ENCODE measurements at regions not wholly inside any gene's neighbourhood (a gene's known extent, or its start where the extent isn't known, plus 50 kb on each side); places are given as distances from the start of the nearest gene placed in this dataset.
A peak's percentile ranks its signal among the peaks of the same experiment; 100 is the strongest.

DNA sequence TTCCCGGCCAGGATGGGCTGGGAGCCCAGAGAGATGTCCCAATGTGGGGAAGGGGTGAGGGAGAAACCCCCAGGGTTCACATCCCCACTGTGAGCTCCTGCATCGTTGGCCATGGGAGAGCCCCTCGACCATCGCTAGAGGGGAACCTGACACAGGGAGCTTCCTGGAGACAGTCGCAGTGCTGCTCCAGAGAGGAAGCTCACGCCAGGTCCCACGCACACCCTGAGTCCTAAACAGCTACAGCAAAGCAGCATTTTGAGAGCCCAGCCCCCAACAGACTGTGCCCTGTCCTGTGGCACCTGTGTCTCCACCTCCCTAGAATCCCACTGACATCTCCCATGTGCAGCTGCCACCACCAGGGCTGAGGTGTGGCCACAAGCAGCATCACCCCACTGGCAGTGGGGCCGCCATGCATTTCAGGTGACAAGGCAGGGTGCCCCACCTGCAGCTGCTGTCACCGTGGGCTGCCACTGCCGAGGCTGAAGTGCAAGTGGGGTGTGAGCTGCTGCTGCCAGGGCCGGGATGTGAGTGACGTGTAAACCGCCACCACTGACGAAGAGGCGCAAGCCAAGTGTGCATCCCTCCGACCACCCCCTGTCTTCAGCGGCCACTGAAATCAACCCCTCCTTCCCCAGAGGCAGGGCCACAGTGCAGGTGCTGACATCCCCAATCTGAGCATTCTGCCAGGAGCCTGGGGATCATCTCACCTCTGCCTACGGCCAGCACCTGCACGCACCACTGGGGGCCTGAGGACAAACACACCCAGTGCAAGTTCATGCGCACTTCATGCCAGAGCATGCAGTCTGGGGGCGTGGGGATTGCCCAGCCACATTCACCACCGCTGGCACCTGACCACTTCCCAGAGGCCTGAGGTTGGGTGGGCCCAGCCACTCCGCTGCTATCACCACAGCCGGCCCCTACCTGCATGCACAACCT, 467.7 kb upstream of the SALL3 start:
- no peak overlapping the region for H3K4me3 ChIP-seq (ENCODE audit: low read length)
- intact Hi-C loops (cut with micrococcal nuclease) = no loop called here
- ChIA-PET POLR2A (no interaction called here), CTCF (no interaction called here)
- no peaks in the 10 kb centered on the region for H3K4me1 Mint-ChIP-seq
- peak; percentile 22 for ATAC-seq
- no peak overlapping the region for H3K4me3 Mint-ChIP-seq
- no peaks in the 10 kb centered on the region for H3K36me3 Mint-ChIP-seq
- no peak overlapping the region for H3K27ac Mint-ChIP-seq
- H3K27me3 Mint-ChIP-seq = peaks cover 0 to 6% (median 0%) of the 10 kb centered on the region in 5 donors
- peaks cover 0 to 9% (median 0%) of the 10 kb centered on the region in 11 donors for H3K9me3 Mint-ChIP-seq
- DNase-seq = no peak
- no peaks in the 10 kb centered on the region for H3K36me3 ChIP-seq (ENCODE audit: control insufficient read depth in 2 of 3, insufficient read depth in 3 of 3, low read length in 3 of 3)
- H3K27me3 ChIP-seq (ENCODE audit: control insufficient read depth in 2 of 2, insufficient read depth in 2 of 2, low read length in 2 of 2) = no peaks in the 10 kb centered on the region
- H3K27ac ChIP-seq (ENCODE audit: low read depth, low read length) = no peak overlapping the region
- H3K4me1 ChIP-seq (ENCODE audit: control insufficient read depth in 2 of 2, insufficient read depth in 2 of 2, low read length in 2 of 2) = no peaks in the 10 kb centered on the region
- no peaks in the 10 kb centered on the region for H3K9me3 ChIP-seq (ENCODE audit: control insufficient read depth in 2 of 3, low read length in 3 of 3)

DNA sequence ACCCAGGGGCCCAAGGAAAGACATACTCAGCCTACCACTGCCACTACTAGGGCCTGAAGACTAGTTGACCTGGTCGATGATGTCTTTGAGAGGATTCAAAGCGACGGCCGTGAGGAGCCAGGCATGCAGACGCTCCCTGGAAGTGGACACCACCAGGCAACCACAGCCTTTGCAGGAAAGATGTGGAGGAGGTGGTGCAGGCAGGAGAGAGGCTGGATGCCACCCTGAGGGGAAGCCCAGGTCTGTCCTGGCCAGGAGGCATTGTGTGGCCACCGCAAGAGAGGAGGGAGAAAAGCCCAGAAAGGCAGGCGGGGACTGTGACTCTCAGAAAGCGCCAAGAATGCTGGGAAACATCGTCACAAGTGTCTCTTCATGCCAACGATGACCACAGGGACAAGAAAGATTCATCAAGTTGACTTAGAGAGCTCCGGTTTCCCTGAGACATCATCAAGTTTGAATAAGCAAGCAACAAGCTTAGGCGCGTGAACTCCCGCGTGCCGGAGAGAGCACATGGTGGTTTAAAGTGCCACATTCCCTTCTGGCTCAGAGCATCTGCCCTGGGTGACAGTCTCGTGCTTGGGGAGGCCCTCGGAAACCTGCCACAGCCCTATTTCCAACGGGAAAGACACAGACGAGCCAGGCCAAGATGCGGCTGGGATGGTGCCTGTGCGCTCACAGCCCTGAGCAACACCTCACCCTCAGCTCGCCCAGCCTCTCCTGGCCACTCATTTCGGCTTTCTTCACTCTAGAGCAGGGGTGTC, 464.5 kb upstream of the SALL3 start:
- intact Hi-C loops (cut with micrococcal nuclease) = no loop called here
- ATAC-seq (no peak), DNase-seq (no peak)
- no peak overlapping the region for H3K27ac Mint-ChIP-seq
- H3K4me1 Mint-ChIP-seq = no peaks in the 10 kb centered on the region
- ChIA-PET POLR2A (no interaction called here), CTCF (no interaction called here)
- H3K4me1 ChIP-seq (ENCODE audit: control insufficient read depth in 2 of 2, insufficient read depth in 2 of 2, low read length in 2 of 2) = no peaks in the 10 kb centered on the region
- no peaks in the 10 kb centered on the region for H3K36me3 ChIP-seq (ENCODE audit: control insufficient read depth in 2 of 3, insufficient read depth in 3 of 3, low read length in 3 of 3)
- H3K36me3 Mint-ChIP-seq = no peaks in the 10 kb centered on the region
- H3K27ac ChIP-seq (ENCODE audit: low read depth, low read length) = no peak overlapping the region
- H3K27me3 ChIP-seq (ENCODE audit: control insufficient read depth in 2 of 2, insufficient read depth in 2 of 2, low read length in 2 of 2) = no peaks in the 10 kb centered on the region
- H3K9me3 ChIP-seq (ENCODE audit: control insufficient read depth in 2 of 3, low read length in 3 of 3) = no peaks in the 10 kb centered on the region
- peaks cover 0 to 6% (median 0%) of the 10 kb centered on the region in 5 donors for H3K27me3 Mint-ChIP-seq
- H3K9me3 Mint-ChIP-seq = peaks cover 0 to 7% (median 0%) of the 10 kb centered on the region in 11 donors
- H3K4me3 Mint-ChIP-seq = no peak overlapping the region
- no peak overlapping the region for H3K4me3 ChIP-seq (ENCODE audit: low read length)

GRCh38 chr18:78517328-78517727, 462.3 kb upstream of the SALL3 start:
- POLR2A ChIA-PET = no interaction called here
- no peaks in the 10 kb centered on the region for H3K9me3 ChIP-seq (ENCODE audit: control insufficient read depth in 2 of 3, low read length in 3 of 3)

DNA sequence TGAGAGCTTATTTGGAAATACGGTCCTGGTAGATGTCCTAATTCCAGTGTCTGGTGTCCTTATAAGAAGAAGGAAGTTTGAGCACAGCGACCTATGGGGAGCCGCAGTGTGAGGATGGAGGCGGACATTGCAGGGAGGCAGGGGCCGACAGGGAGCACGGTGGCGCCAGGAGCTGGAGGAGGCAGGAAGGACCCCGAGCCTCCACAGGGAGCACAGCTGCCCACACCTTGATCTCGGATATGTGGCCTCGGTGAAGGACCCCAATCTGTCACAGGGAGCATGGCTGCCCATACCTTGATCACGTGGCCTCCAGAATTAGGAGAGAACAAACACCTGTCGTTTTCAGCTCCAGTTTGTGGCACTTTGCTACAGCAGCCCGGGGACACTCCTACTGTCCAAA, 461.6 kb upstream of the SALL3 start:
- ATAC-seq (no peak), DNase-seq (no peak)
- Mint-ChIP-seq H3K9me3 (peaks cover 0 to 9% (median 0%) of the 10 kb centered on the region in 11 donors), H3K27ac (no peak overlapping the region), H3K27me3 (peaks cover 0 to 4% (median 0%) of the 10 kb centered on the region in 5 donors), H3K4me3 (no peak overlapping the region), H3K36me3 (no peaks in the 10 kb centered on the region), H3K4me1 (no peaks in the 10 kb centered on the region)
- H3K9me3 ChIP-seq (ENCODE audit: control insufficient read depth in 2 of 3, low read length in 3 of 3) = no peaks in the 10 kb centered on the region
- H3K27me3 ChIP-seq (ENCODE audit: control insufficient read depth in 2 of 2, insufficient read depth in 2 of 2, low read length in 2 of 2) = no peaks in the 10 kb centered on the region
- no peaks in the 10 kb centered on the region for H3K36me3 ChIP-seq (ENCODE audit: control insufficient read depth in 2 of 3, insufficient read depth in 3 of 3, low read length in 3 of 3)
- ChIA-PET POLR2A (no interaction called here), CTCF (no interaction called here)
- H3K27ac ChIP-seq (ENCODE audit: low read depth, low read length) = no peak overlapping the region
- no peak overlapping the region for H3K4me3 ChIP-seq (ENCODE audit: low read length)
- intact Hi-C loops (cut with micrococcal nuclease) = no loop called here
- H3K4me1 ChIP-seq (ENCODE audit: control insufficient read depth in 2 of 2, insufficient read depth in 2 of 2, low read length in 2 of 2) = no peaks in the 10 kb centered on the region

More at GRCh38 chr18:78517328-78517727, 462.3 kb upstream of the SALL3 start:
- DNase-seq (no peak), ATAC-seq (no peak)
- peaks cover 0 to 9% (median 0%) of the 10 kb centered on the region in 11 donors for H3K9me3 Mint-ChIP-seq
- Histone ChIP-seq H3K27me3 (ENCODE audit: control insufficient read depth in 2 of 2, insufficient read depth in 2 of 2, low read length in 2 of 2) (no peaks in the 10 kb centered on the region), H3K27ac (ENCODE audit: low read depth, low read length) (no peak overlapping the region), H3K4me1 (ENCODE audit: control insufficient read depth in 2 of 2, insufficient read depth in 2 of 2, low read length in 2 of 2) (no peaks in the 10 kb centered on the region), H3K36me3 (ENCODE audit: control insufficient read depth in 2 of 3, insufficient read depth in 3 of 3, low read length in 3 of 3) (no peaks in the 10 kb centered on the region), H3K4me3 (ENCODE audit: low read length) (no peak overlapping the region)
- H3K4me1 Mint-ChIP-seq = no peaks in the 10 kb centered on the region
- CTCF ChIA-PET = no interaction called here
- no peak overlapping the region for H3K27ac Mint-ChIP-seq
- H3K4me3 Mint-ChIP-seq = no peak overlapping the region
- peaks cover 0 to 5% (median 0%) of the 10 kb centered on the region in 5 donors for H3K27me3 Mint-ChIP-seq
- intact Hi-C loops (cut with micrococcal nuclease) = no loop called here
- H3K36me3 Mint-ChIP-seq = no peaks in the 10 kb centered on the region

DNA sequence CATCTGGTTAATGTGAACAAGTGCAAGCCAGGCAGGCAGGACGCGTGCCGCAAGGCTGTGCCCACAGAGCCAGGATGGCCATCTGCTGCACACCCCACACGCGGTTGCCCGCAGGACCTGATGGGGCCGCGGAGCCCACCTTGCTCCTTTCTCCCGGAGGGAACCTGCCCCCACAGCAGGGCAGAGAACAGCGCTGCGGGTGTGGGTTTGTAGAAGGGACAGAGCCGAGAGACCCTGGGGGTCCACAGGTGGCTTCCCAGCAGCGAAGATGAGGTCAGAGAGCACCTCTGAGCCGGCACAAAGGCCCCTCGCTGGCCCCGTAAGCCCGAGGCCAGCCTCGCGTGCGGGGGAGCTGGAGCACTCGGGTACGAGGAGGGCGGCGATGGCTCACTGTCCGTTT, 460.8 kb upstream of the SALL3 start:
- no peak overlapping the region for H3K4me3 Mint-ChIP-seq

GRCh38 chr18:78519394-78520062, 460.1 kb upstream of the SALL3 start:
- peaks cover 0 to 11% (median 0%) of the 10 kb centered on the region in 11 donors for H3K9me3 Mint-ChIP-seq
- no peaks in the 10 kb centered on the region for H3K4me1 Mint-ChIP-seq
- ATAC-seq (no peak), DNase-seq (no peak)
- Histone ChIP-seq H3K4me3 (ENCODE audit: low read length) (no peak overlapping the region), H3K36me3 (ENCODE audit: control insufficient read depth in 2 of 3, insufficient read depth in 3 of 3, low read length in 3 of 3) (no peaks in the 10 kb centered on the region), H3K27me3 (ENCODE audit: control insufficient read depth in 2 of 2, insufficient read depth in 2 of 2, low read length in 2 of 2) (no peaks in the 10 kb centered on the region), H3K4me1 (ENCODE audit: control insufficient read depth in 2 of 2, insufficient read depth in 2 of 2, low read length in 2 of 2) (no peaks in the 10 kb centered on the region), H3K9me3 (ENCODE audit: control insufficient read depth in 2 of 3, low read length in 3 of 3) (no peaks in the 10 kb centered on the region), H3K27ac (ENCODE audit: low read depth, low read length) (no peak overlapping the region)
- H3K4me3 Mint-ChIP-seq = no peak overlapping the region
- POLR2A ChIA-PET = no interaction called here
- intact Hi-C loops (cut with micrococcal nuclease) = no loop called here
- peaks cover 0 to 4% (median 0%) of the 10 kb centered on the region in 5 donors for H3K27me3 Mint-ChIP-seq
- CTCF ChIA-PET = no interaction called here
- no peaks in the 10 kb centered on the region for H3K36me3 Mint-ChIP-seq
- no peak overlapping the region for H3K27ac Mint-ChIP-seq

More for the DNA sequence above, 460.8 kb upstream of the SALL3 start:
- H3K27ac ChIP-seq (ENCODE audit: low read depth, low read length) = no peak overlapping the region
- Mint-ChIP-seq H3K9me3 (peaks cover 0 to 9% (median 0%) of the 10 kb centered on the region in 11 donors), H3K27ac (no peak overlapping the region), H3K27me3 (peaks cover 0 to 4% (median 0%) of the 10 kb centered on the region in 5 donors), H3K4me1 (no peaks in the 10 kb centered on the region), H3K36me3 (no peaks in the 10 kb centered on the region)
- POLR2A ChIA-PET = no interaction called here
- H3K4me3 ChIP-seq (ENCODE audit: low read length) = no peak overlapping the region
- H3K4me1 ChIP-seq (ENCODE audit: control insufficient read depth in 2 of 2, insufficient read depth in 2 of 2, low read length in 2 of 2) = no peaks in the 10 kb centered on the region
- DNase-seq = no peak
- H3K9me3 ChIP-seq (ENCODE audit: control insufficient read depth in 2 of 3, low read length in 3 of 3) = no peaks in the 10 kb centered on the region
- ATAC-seq = no peak
- H3K36me3 ChIP-seq (ENCODE audit: control insufficient read depth in 2 of 3, insufficient read depth in 3 of 3, low read length in 3 of 3) = no peaks in the 10 kb centered on the region
- CTCF ChIA-PET = no interaction called here
- H3K27me3 ChIP-seq (ENCODE audit: control insufficient read depth in 2 of 2, insufficient read depth in 2 of 2, low read length in 2 of 2) = no peaks in the 10 kb centered on the region
- intact Hi-C loops (cut with micrococcal nuclease) = no loop called here
